ENCODE measurements at regions not wholly inside any gene's neighbourhood (a gene's known extent, or its start where the extent isn't known, plus 50 kb on each side); places are given as distances from the start of the nearest gene placed in this dataset.
"Not testable (repeated sequence)": the region's sequence is repeated elsewhere in the genome, so short reads cannot be mapped to it uniquely, and the experiment has no call there.

DNA sequence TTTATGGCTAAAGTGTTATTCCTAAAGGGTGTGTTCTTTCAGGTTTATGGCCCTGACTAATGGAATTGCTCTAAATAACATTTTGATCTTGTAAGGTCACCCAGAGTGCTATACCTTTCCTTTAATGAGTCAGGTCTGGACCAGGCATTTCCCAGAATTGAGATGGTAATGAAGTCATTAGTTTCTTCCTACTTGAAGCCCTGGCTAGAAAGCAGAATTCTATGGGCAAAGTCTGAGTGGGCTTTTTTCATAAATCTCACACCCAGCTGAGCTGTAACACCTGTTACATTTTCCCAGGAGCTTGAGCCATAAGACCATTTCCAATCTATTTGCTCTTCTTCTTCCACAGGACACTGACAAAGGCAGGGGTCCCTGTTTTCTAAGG lies 122.0 kb upstream of the ID4 start:
- DNase-seq (ENCODE audit: low read depth) = peak; percentile 39
- H3K4me3 ChIP-seq (ENCODE audit: low read length) = no peak overlapping the region
- TF ChIP-seq CTCF (conservative IDR thresholded peaks at IDR 0.05; ENCODE audit: low read depth, low read length) = no peak

GRCh38 chr6:19719691-19720128 lies 117.5 kb upstream of the ID4 start:
- no peak for TF ChIP-seq CTCF (conservative IDR thresholded peaks at IDR 0.05; ENCODE audit: low read depth, low read length)
- no peak for DNase-seq (ENCODE audit: low read depth)
- H3K4me3 ChIP-seq (ENCODE audit: low read length) = no peak overlapping the region

DNA sequence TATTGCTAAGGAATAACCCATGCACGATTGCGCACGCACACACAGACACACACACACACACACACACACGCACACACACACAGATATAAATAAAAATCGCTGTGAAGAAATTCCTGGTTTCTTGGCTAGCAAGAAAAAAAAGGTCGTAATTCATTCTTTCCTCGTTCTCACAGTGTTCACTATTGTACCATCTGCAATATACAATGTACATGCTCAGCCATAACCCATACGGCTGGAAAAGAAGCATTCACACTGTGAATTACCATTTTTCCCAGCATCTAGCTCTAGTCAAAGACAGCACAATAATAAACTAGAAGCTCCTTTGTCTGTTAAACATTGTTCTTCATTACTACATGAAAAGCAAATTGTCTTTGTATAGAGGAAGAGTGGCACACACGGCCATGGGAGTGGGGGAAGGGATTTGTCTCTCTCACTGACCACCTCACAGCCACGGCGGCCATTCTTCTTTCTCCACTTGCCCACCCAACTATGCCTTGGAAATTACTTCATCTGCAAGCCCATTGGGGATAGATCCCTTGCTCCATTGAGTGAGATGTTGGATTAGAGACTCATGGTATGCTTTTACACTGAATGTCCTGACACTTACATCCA lies 115.3 kb upstream of the ID4 start:
- TF ChIP-seq CTCF (conservative IDR thresholded peaks at IDR 0.05; ENCODE audit: low read depth, low read length) = no peak
- H3K4me3 ChIP-seq (ENCODE audit: low read length) = no peak overlapping the region
- DNase-seq (ENCODE audit: low read depth) = no peak

DNA sequence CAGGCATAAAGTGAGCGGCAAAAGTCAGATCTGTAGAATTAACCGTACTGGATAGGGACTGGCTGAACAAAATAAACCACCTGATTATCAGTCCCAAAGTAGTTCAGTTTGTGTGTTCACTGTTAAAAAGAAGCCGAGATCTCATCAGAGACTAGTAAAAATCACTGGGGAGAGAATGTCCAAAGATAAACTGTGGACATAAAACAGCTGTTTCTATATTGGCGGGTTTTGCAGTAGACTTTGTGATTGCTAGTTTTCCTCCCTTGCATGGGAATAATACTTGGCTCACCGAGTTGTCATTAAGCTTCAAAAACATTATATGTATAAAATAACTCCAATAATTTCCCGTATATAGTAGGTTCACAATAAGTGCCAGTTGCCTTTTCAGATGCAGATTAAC lies 114.2 kb upstream of the ID4 start:
- no peak for TF ChIP-seq CTCF (conservative IDR thresholded peaks at IDR 0.05; ENCODE audit: low read depth, low read length)
- no peak overlapping the region for H3K4me3 ChIP-seq (ENCODE audit: low read length)
- no peak for DNase-seq (ENCODE audit: low read depth)

DNA sequence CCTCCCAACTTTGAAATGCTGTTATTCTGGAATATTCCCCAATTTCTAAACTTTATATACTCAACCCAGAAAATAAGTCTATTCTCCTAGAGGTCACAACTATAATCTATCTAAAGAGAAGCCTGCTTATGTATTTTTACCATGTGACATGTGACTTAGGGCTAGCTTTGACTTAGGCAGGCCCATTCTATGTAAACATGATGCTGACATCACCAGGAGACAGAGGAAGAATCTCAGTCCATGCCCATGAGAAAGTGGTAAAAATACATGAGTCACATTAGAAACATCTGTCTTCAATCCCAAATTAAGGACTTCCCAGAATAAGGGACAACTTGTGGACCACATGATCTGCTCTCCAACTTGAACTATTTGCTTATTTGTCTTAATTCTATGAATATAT lies 113.6 kb upstream of the ID4 start:
- no peak overlapping the region for H3K4me3 ChIP-seq (ENCODE audit: low read length)
- no peak for TF ChIP-seq CTCF (conservative IDR thresholded peaks at IDR 0.05; ENCODE audit: low read depth, low read length)
- DNase-seq (ENCODE audit: low read depth) = no peak

DNA sequence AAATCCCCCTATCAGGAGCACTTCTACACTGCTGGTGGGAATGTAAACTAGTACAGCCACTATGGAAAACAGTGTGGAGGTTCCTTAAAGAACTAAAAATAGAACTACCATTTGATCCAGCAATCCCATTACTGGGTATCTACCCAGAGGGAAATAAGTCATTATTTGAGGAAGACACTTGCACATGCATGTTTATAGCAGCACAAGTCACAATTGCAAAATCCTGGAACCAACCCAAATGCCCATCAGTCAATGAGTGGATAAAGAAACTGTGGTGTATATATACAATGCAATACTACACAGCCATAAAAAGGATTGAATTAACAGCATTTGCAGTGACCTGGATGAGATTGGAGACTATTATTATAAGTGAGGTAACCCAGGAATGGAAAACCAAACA lies 111.7 kb upstream of the ID4 start:
- not testable (repeated sequence) for DNase-seq (ENCODE audit: low read depth); H3K4me3 ChIP-seq (ENCODE audit: low read length)

- no peak for TF ChIP-seq CTCF (conservative IDR thresholded peaks at IDR 0.05; ENCODE audit: low read depth, low read length)
- no peak for DNase-seq (ENCODE audit: low read depth)
- no peak overlapping the region for H3K4me3 ChIP-seq (ENCODE audit: low read length)
Observed at GRCh38 chr6:19731282-19731681, 105.9 kb upstream of the ID4 start.

DNA sequence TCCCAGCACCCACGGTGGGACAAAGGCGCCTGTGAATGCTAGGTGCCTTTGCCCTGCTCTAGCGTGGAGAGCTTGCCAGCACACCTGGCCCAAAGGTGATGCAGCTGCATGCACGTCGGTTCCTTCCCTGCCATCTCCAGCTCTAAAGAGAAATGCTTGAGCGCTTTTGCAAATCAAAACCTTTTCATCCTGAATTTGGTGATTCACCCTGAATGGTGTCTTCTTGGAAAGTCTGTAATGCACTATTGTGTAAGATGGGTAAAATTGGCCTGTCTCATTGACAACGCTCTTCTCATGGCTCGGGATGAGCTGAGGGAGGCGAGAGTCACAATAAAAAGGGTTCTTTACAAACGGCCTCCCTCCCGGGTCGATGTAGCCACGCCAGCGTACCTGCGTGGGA lies 103.1 kb upstream of the ID4 start:
- TF ChIP-seq CTCF (conservative IDR thresholded peaks at IDR 0.05; ENCODE audit: low read depth, low read length) = no peak
- DNase-seq (ENCODE audit: low read depth) = no peak
- no peak overlapping the region for H3K4me3 ChIP-seq (ENCODE audit: low read length)
